H1 (cell line): ENCODE measurements at regions not wholly inside any gene's neighbourhood (a gene's known extent, or its start where the extent isn't known, plus 50 kb on each side); places are given as distances from the start of the nearest gene placed in this dataset.

ENCODE experiments used
- CTCF ChIA-PET: fragments of 300-600 bp; sonication (Branson Sonifier 250); formaldehyde crosslinking; loops from one replicate; lab custom pipeline; 2021; ENCODE audit not compliant: partially characterized antibody; lab: Charles Lee
- POLR2A ChIA-PET: fragments of 300-600 bp; sonication (Branson Sonifier 250); formaldehyde crosslinking; loops from one replicate; lab custom pipeline; 2021; ENCODE audit warnings: inconsistent platforms; ENCODE audit not compliant: partially characterized antibody; lab: Charles Lee
- DNase-seq, 2 experiments: peaks; one replicate each; pipeline versions ENCODE4 v3.0.0 to v3.0.0-alpha.2; 2010 to 2022; ENCODE audit warnings: low spot score in 2 of 2, low read depth in 1 of 2, mixed read lengths in 1 of 2
- FAIRE-seq: peaks from 2 replicates; lab custom pipeline; 2011; peaks lifted over from hg19 to GRCh38; lab: Jason Lieb, UNC
- H2AFZ ChIP-seq: 2 replicates; pipeline ENCODE4 v1.8.1; 2012; ENCODE audit warnings: low read length, inconsistent platforms
- H2AK5ac ChIP-seq: 2 replicates; pipeline ENCODE4 v1.6.1; 2013; ENCODE audit warnings: low read depth, low read length
- H2BK120ac ChIP-seq: replicated peaks from 2 replicates; pipeline ENCODE3; 2013; ENCODE audit warnings: low read depth, low read length, inconsistent platforms
- H2BK12ac ChIP-seq: 2 replicates; pipeline ENCODE4 v1.6.1; 2013; ENCODE audit warnings: low read depth, low read length
- H2BK15ac ChIP-seq: 2 replicates; pipeline ENCODE4 v1.6.1; 2013; ENCODE audit warnings: low read length
- H2BK20ac ChIP-seq: 2 replicates; pipeline ENCODE4 v1.6.1; 2013; ENCODE audit warnings: low read length
- H2BK5ac ChIP-seq: 2 replicates; pipeline ENCODE4 v1.6.1; 2013; ENCODE audit warnings: low read depth, low read length
- H3K14ac ChIP-seq: 2 replicates; pipeline ENCODE4 v1.6.1; 2013; ENCODE audit warnings: inconsistent platforms; ENCODE audit not compliant: insufficient read length
- H3K18ac ChIP-seq: 2 replicates; pipeline ENCODE4 v1.6.1; 2013; ENCODE audit warnings: low read length; ENCODE audit errors: extremely low read depth
- H3K23ac ChIP-seq: 2 replicates; pipeline ENCODE4 v1.6.1; 2013; ENCODE audit warnings: inconsistent platforms; ENCODE audit not compliant: insufficient read length
- H3K23me2 ChIP-seq: 2 replicates; pipeline ENCODE4 v1.6.1; 2013; ENCODE audit warnings: low read depth, low read length
- H3K27ac ChIP-seq: 2 replicates; pipeline ENCODE4 v1.6.1; 2011; ENCODE audit warnings: low read depth, low read length, inconsistent platforms
- H3K27me3 ChIP-seq, 4 experiments: replicated peaks in 1 of 4; 1 replicate in 1 of 4; 2 replicates in 3 of 4; pipeline versions ENCODE4 v1.6.1 to v1.8.1; 2011 to 2013; ENCODE audit warnings: low read length in 3 of 4, mild to moderate bottlenecking in 3 of 4, inconsistent platforms in 2 of 4, mixed read lengths in 2 of 4, moderate library complexity in 1 of 4; ENCODE audit not compliant: control insufficient read depth in 3 of 4, insufficient read depth in 3 of 4; ENCODE audit errors: extremely low read depth in 1 of 4
- H3K36me3 ChIP-seq, 4 experiments: 2 replicates each; pipeline versions ENCODE4 v1.6.1 to v1.8.1; 2011 to 2013; ENCODE audit warnings: mild to moderate bottlenecking in 4 of 4, low read length in 3 of 4, moderate library complexity in 2 of 4, control low read depth in 1 of 4, inconsistent platforms in 1 of 4; ENCODE audit not compliant: insufficient read depth in 4 of 4, control insufficient read depth in 2 of 4
- H3K4ac ChIP-seq: replicated peaks from 2 replicates; pipeline ENCODE3; 2013; ENCODE audit warnings: low read length, low read depth, mixed read lengths, inconsistent platforms; ENCODE audit not compliant: insufficient read length
- H3K4me1 ChIP-seq, 4 experiments: replicated peaks in 1 of 4; 1 replicate in 1 of 4; 2 replicates in 3 of 4; pipeline versions ENCODE4 v1.6.1 to v1.8.1; 2011 to 2013; ENCODE audit warnings: low read length in 3 of 4, inconsistent platforms in 2 of 4, mixed read lengths in 1 of 4; ENCODE audit not compliant: insufficient read depth in 4 of 4, control insufficient read depth in 3 of 4
- H3K4me2 ChIP-seq, 2 experiments: 2 replicates each; pipeline versions ENCODE4 v1.6.1 to v1.8.1; 2011 to 2013; ENCODE audit warnings: low read depth in 2 of 2, low read length in 2 of 2, control low read depth in 1 of 2, inconsistent platforms in 1 of 2, mild to moderate bottlenecking in 1 of 2; ENCODE audit not compliant: insufficient read depth in 1 of 2
- H3K4me3 ChIP-seq, 4 experiments: fragments of 200-600, 300-600 bp in 1 of 4; sonication (generic), shearing (Covaris generic), sonication (Bioruptor Twin) in 1 of 4; 2 replicates each; pipeline versions ENCODE4 v1.5.1 to v1.8.1; 2011 to 2016; ENCODE audit warnings: low read length in 4 of 4, low read depth in 3 of 4, control low read depth in 2 of 4, inconsistent platforms in 2 of 4, mild to moderate bottlenecking in 2 of 4, mixed read lengths in 1 of 4, moderate library complexity in 1 of 4; ENCODE audit not compliant: insufficient read depth in 2 of 4; ENCODE audit errors: extremely low read depth in 1 of 4
- H3K56ac ChIP-seq: replicated peaks from 2 replicates; pipeline ENCODE3; 2013; ENCODE audit warnings: low read depth, mild to moderate bottlenecking, mixed read lengths, low read length, inconsistent platforms; ENCODE audit not compliant: insufficient read length
- H3K79me1 ChIP-seq: 2 replicates; pipeline ENCODE4 v1.6.1; 2013; ENCODE audit warnings: low read depth, low read length, control low read depth
- H3K79me2 ChIP-seq, 2 experiments: 2 replicates each; pipeline versions ENCODE4 v1.6.1 to v1.8.1; 2012 to 2013; ENCODE audit warnings: low read length in 2 of 2, mild to moderate bottlenecking in 2 of 2, inconsistent platforms in 1 of 2; ENCODE audit not compliant: insufficient read depth in 2 of 2, control insufficient read depth in 1 of 2
- H3K9ac ChIP-seq, 4 experiments: replicated peaks in 1 of 4; 1 replicate in 1 of 4; 2 replicates in 3 of 4; pipeline versions ENCODE4 v1.6.1 to v1.8.1; 2011 to 2013; ENCODE audit warnings: low read depth in 3 of 4, low read length in 3 of 4, control low read depth in 2 of 4, mild to moderate bottlenecking in 2 of 4, moderate library complexity in 2 of 4, inconsistent platforms in 1 of 4; ENCODE audit errors: extremely low read depth in 1 of 4
- H3K9me3 ChIP-seq, 2 experiments: 2 replicates each; pipeline versions ENCODE4 v1.6.1 to v1.8.1; 2012 to 2013; ENCODE audit warnings: mild to moderate bottlenecking in 2 of 2, moderate library complexity in 2 of 2, control low read depth in 1 of 2, inconsistent platforms in 1 of 2, low read depth in 1 of 2, low read length in 1 of 2, mixed read lengths in 1 of 2; ENCODE audit not compliant: insufficient read depth in 2 of 2
- H4K20me1 ChIP-seq, 2 experiments: replicated peaks in 1 of 2; 2 replicates each; pipeline versions ENCODE3 to v1.8.1; 2011 to 2013; ENCODE audit warnings: inconsistent platforms in 2 of 2, low read length in 2 of 2, mild to moderate bottlenecking in 1 of 2; ENCODE audit not compliant: insufficient read depth in 2 of 2, control insufficient read depth in 1 of 2
- H4K5ac ChIP-seq: 2 replicates; pipeline ENCODE4 v1.6.1; 2013; ENCODE audit warnings: low read length, low read depth, mixed read lengths, inconsistent platforms; ENCODE audit not compliant: insufficient read length
- H4K8ac ChIP-seq: 2 replicates; pipeline ENCODE4 v1.8.0; 2013; ENCODE audit warnings: mild to moderate bottlenecking, moderate library complexity, low read length, inconsistent platforms; ENCODE audit not compliant: insufficient read depth; ENCODE audit errors: extremely low read depth
- H4K91ac ChIP-seq: replicated peaks from 2 replicates; pipeline ENCODE3; 2013; ENCODE audit warnings: low read length, mixed read lengths, inconsistent platforms; ENCODE audit not compliant: insufficient read length
- CBX5 ChIP-seq: fragments of 300-800, 300-1000 bp; sonication (generic); IDR thresholded peaks from 2 replicates; pipeline ENCODE4 v1.7.1; 2016; ENCODE audit warnings: antibody characterized with exemption, low read length, low read depth
- CHD1 ChIP-seq: IDR thresholded peaks from 2 replicates; pipeline ENCODE4 v1.6.1; 2012; ENCODE audit warnings: low read depth, low read length, improper control_type of control experiment
- SRF ChIP-seq: IDR thresholded peaks from 2 replicates; pipeline ENCODE4 v1.6.1; 2011; ENCODE audit warnings: mild to moderate bottlenecking, low read depth, low read length, moderate library complexity
- WGBS, 2 experiments: shearing (Covaris generic) in 1 of 2; methylation state at CpG; one replicate each; pipeline versions ENCODE4 v1.1.6 to v1.1.7; 2013 to 2015; ENCODE audit warnings: low lambda C conversion rate in 2 of 2, mixed read lengths in 2 of 2, inconsistent platforms in 1 of 2, low coverage in 1 of 2, missing lambda C conversion rate in 1 of 2; ENCODE audit not compliant: insufficient replicate concordance in 2 of 2, insufficient coverage in 1 of 2, insufficient read length in 1 of 2; ENCODE audit errors: extremely low coverage in 1 of 2, missing lambda C conversion rate in 1 of 2; 5-methylcytosine and 5-hydroxymethylcytosine counted together

- no peak overlapping the region for H3K14ac ChIP-seq
- 93% methylated on average over 6 of the region's 6 CpGs; no CpG with 5 or more reads in 1 of the 2 experiments for WGBS, 2 experiments
- H3K4me2 ChIP-seq, result no peak overlapping the region
- H3K23ac ChIP-seq, result no peak overlapping the region
- no peaks in the 10 kb centered on the region for H3K27me3 ChIP-seq
- H4K91ac ChIP-seq, result no peak overlapping the region
- H3K27ac ChIP-seq, result no peak overlapping the region
- no peak overlapping the region; the same call in 1 of the 2 replicates for H2BK12ac ChIP-seq
- H3K36me3 ChIP-seq, result no peaks in the 10 kb centered on the region
- H2BK120ac ChIP-seq, result no peak overlapping the region
- H4K20me1 ChIP-seq, result no peaks in the 10 kb centered on the region
- no peak overlapping the region for H2BK5ac ChIP-seq
- no peaks in the 10 kb centered on the region for H3K9me3 ChIP-seq
- no peak overlapping the region for H2BK15ac ChIP-seq
- TF ChIP-seq CBX5 (no peak), SRF (no peak), CHD1 (no peak)
- ChIA-PET POLR2A (interaction anchor here (2.3 kb wide), 1 partner anchor 113 kb away, joined by 9 read pairs; the partner anchor contains the start of gene ATF7IP), CTCF (interaction anchor here (0.7 to 7.7 kb wide), 4 partner anchors 12 to 206 kb away, joined by 3 to 58 read pairs (median 6); no protein-coding TSS in a partner anchor)
- peaks cover 3 to 7% (median 5%) of the 10 kb centered on the region in 4 experiments; a peak in 6 of 7 replicates for H3K4me1 ChIP-seq
- no peak overlapping the region for H4K5ac ChIP-seq
- H2AK5ac ChIP-seq, result no peak overlapping the region
- 0 out of 2 replicates have a peak overlapping the region, but pooled peaks have one; percentile 73 for H2BK20ac ChIP-seq
- H2AFZ ChIP-seq, result no peak overlapping the region
- H3K9ac ChIP-seq, result no peak overlapping the region
- H3K79me1 ChIP-seq, result no peaks in the 10 kb centered on the region
- H3K56ac ChIP-seq, result no peak overlapping the region
- H3K18ac ChIP-seq, result no peak overlapping the region
- no peak overlapping the region for H3K4me3 ChIP-seq
- H4K8ac ChIP-seq, result no peak overlapping the region
- no peak overlapping the region for H3K4ac ChIP-seq
- no peaks in the 10 kb centered on the region for H3K23me2 ChIP-seq
- no peak for FAIRE-seq
- no peak for DNase-seq
- no peaks in the 10 kb centered on the region for H3K79me2 ChIP-seq
These were observed 112.8 kb upstream of the ATF7IP start for GRCh38 chr12:14252697-14253096.
